T-helper 2 cell (primary cell): ENCODE measurements at regions not wholly inside any gene's neighbourhood (a gene's known extent, or its start where the extent isn't known, plus 50 kb on each side); places are given as distances from the start of the nearest gene placed in this dataset.
A peak's percentile ranks its signal among the peaks of the same experiment; 100 is the strongest.

Source experiments
- DNase-seq, 5 experiments: peaks; one replicate each; pipeline versions ENCODE4 v3.0.0 to v3.0.0-alpha.2; 2012 to 2022

DNA sequence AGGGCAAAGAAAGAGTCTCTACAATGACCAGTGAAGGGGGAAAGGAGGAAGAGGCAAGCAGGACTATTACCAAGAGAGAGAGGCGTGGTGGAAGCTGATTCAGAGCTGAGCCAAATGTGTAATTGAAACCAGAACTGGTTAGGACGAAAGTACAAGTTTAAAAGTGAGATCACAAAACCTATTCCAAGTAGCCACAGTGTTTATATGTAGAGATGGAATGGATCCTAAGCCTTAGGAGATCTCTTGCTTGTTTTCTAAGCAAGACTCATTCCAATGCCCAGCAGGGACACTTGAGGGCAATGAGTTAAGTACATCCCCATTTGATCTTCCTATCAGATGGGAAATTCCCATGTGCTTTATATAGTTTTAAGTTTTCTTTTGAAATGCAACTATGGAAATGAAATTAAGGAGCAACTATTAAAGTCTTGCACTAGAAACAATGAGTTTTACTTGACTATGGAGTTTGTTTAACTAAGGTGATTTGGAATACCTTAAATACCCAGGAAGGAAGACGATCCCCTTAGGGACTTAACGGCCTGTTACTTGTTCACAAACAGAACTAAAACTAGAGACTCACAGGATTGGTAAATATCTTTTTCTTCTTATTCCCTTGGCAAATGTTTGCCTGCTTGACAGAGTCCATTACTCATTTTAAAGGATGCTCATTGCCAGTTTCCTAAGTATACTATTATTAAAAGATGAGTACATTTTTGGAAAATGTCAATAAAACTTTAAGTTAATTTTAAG is 51.1 kb upstream of the SNX2 start:
- peak in 1 of 5 experiments; percentile 5 for DNase-seq
